ENCODE measurements at regions not wholly inside any gene's neighbourhood (a gene's known extent, or its start where the extent isn't known, plus 50 kb on each side); places are given as distances from the start of the nearest gene placed in this dataset.
"Not testable (repeated sequence)": the region's sequence is repeated elsewhere in the genome, so short reads cannot be mapped to it uniquely, and the experiment has no call there.

- no peak for TF ChIP-seq OVOL2 (CRISPR knock-in tag; IDR thresholded peaks at IDR 0.05; ENCODE audit: borderline replicate concordance)
- no peak for TF ChIP-seq CREM (CRISPR knock-in tag; IDR thresholded peaks at IDR 0.05)
- no peak for TF ChIP-seq RORB (CRISPR knock-in tag; IDR thresholded peaks at IDR 0.05)
- no peak for TF ChIP-seq NFE2L1 (CRISPR knock-in tag; IDR thresholded peaks at IDR 0.05)
- ChIA-PET POLR2A (no interaction called here), CTCF (no interaction called here)
- Mint-ChIP-seq H3K4me1 (peaks cover 18% of the 10 kb centered on the region), H3K27ac (peak overlapping the region; percentile 32), H3K27me3 (ENCODE audit: low read depth) (0 out of 2 replicates have a peak, but pooled peaks cover 4% of the 10 kb centered on the region), H3K9me3 (peaks cover 4% of the 10 kb centered on the region), H3K4me3 (no peak overlapping the region), H3K36me3 (peaks cover 4% of the 10 kb centered on the region)
- DNase-seq (ENCODE audit: low spot score) (no peak), ATAC-seq (no peak)
Observed at GRCh38 chr3:150327678-150328653, 80.1 kb upstream of the TSC22D2 start.

GRCh38 chr3:150324788-150325187, 83.3 kb upstream of the TSC22D2 start:
- 0 out of 2 replicates have a peak, but pooled peaks cover 4% of the 10 kb centered on the region for H3K27me3 Mint-ChIP-seq (ENCODE audit: low read depth)
- no peak overlapping the region for H3K27ac Mint-ChIP-seq
- H3K4me1 Mint-ChIP-seq, result peaks cover 22% of the 10 kb centered on the region
- no peak for ATAC-seq
- peaks cover 8% of the 10 kb centered on the region for H3K36me3 Mint-ChIP-seq
- ChIA-PET CTCF (interaction anchor here (1.2 to 1.9 kb wide), 2 partner anchors 86 to 171 kb away, joined by 4 to 5 read pairs; no protein-coding TSS in a partner anchor), POLR2A (no interaction called here)
- TF ChIP-seq ZNF263 (CRISPR knock-in tag; IDR thresholded peaks at IDR 0.05; ENCODE audit: low read depth) (no peak), GRHL2 (CRISPR knock-in tag; IDR thresholded peaks at IDR 0.05; ENCODE audit: insufficient replicate concordance, severe bottlenecking) (no peak)
- H3K9me3 Mint-ChIP-seq, result peaks cover 16% of the 10 kb centered on the region
- no peak for DNase-seq (ENCODE audit: low spot score)
- H3K4me3 Mint-ChIP-seq, result no peak overlapping the region

GRCh38 chr3:150324245-150324644, 83.9 kb upstream of the TSC22D2 start:
- H3K9me3 Mint-ChIP-seq, result peaks cover 16% of the 10 kb centered on the region
- ATAC-seq, result no peak
- H3K36me3 Mint-ChIP-seq, result peaks cover 8% of the 10 kb centered on the region
- TF ChIP-seq ZBTB43 (CRISPR knock-in tag; IDR thresholded peaks at IDR 0.05), result no peak
- TF ChIP-seq TCF7 (CRISPR knock-in tag; IDR thresholded peaks at IDR 0.05; ENCODE audit: low read depth), result no peak
- no peak for TF ChIP-seq NFATC4 (CRISPR knock-in tag; IDR thresholded peaks at IDR 0.05)
- TF ChIP-seq MAX (CRISPR knock-in tag; IDR thresholded peaks at IDR 0.05), result no peak
- TF ChIP-seq ELF4 (CRISPR knock-in tag; IDR thresholded peaks at IDR 0.05; ENCODE audit: low read depth), result no peak
- ChIA-PET CTCF (interaction anchor here (1.9 kb wide), 1 partner anchor 172 kb away, joined by 4 read pairs; no protein-coding TSS in a partner anchor), POLR2A (no interaction called here)
- H3K27me3 Mint-ChIP-seq (ENCODE audit: low read depth), result 0 out of 2 replicates have a peak, but pooled peaks cover 4% of the 10 kb centered on the region
- no peak overlapping the region for H3K27ac Mint-ChIP-seq
- H3K4me3 Mint-ChIP-seq, result no peak overlapping the region
- DNase-seq (ENCODE audit: low spot score), result no peak
- H3K4me1 Mint-ChIP-seq, result peaks cover 22% of the 10 kb centered on the region

- CTCF ChIA-PET, result no interaction called here
- peaks cover 22% of the 10 kb centered on the region for H3K4me1 Mint-ChIP-seq
- no peak overlapping the region for H3K27ac Mint-ChIP-seq
- TF ChIP-seq ZNF121 (CRISPR knock-in tag; IDR thresholded peaks at IDR 0.05), result no peak
- peak; percentile 31; the same call in 1 of the 2 replicates for TF ChIP-seq NFYB (CRISPR knock-in tag; conservative IDR thresholded peaks at IDR 0.05; ENCODE audit: low read depth)
- H3K9me3 Mint-ChIP-seq, result peaks cover 16% of the 10 kb centered on the region
- peaks cover 8% of the 10 kb centered on the region for H3K36me3 Mint-ChIP-seq
- POLR2A ChIA-PET, result no interaction called here
- ATAC-seq, result peak; percentile 62
- DNase-seq (ENCODE audit: low spot score), result no peak
- 0 out of 2 replicates have a peak, but pooled peaks cover 4% of the 10 kb centered on the region for H3K27me3 Mint-ChIP-seq (ENCODE audit: low read depth)
- no peak overlapping the region for H3K4me3 Mint-ChIP-seq
Observed at GRCh38 chr3:150323770-150324169, 84.3 kb upstream of the TSC22D2 start.

- peaks cover 16% of the 10 kb centered on the region for H3K4me1 Mint-ChIP-seq
- POLR2A ChIA-PET; H3K4me3 Mint-ChIP-seq; CTCF ChIA-PET; H3K27me3 Mint-ChIP-seq (ENCODE audit: low read depth); H3K27ac Mint-ChIP-seq; H3K36me3 Mint-ChIP-seq; DNase-seq (ENCODE audit: low spot score); ATAC-seq: not testable (repeated sequence)
- peaks cover 16% of the 10 kb centered on the region for H3K9me3 Mint-ChIP-seq
Observed at GRCh38 chr3:150323091-150323490, 85.0 kb upstream of the TSC22D2 start.

GRCh38 chr3:150320971-150321370, 87.1 kb upstream of the TSC22D2 start:
- H3K4me3 Mint-ChIP-seq; H3K27me3 Mint-ChIP-seq (ENCODE audit: low read depth); H3K36me3 Mint-ChIP-seq; ATAC-seq; H3K27ac Mint-ChIP-seq; CTCF ChIA-PET; DNase-seq (ENCODE audit: low spot score): not testable (repeated sequence)
- POLR2A ChIA-PET, result interaction anchor here (0.7 kb wide), 1 partner anchor 351 kb away, joined by 3 read pairs; no protein-coding TSS in a partner anchor
- Mint-ChIP-seq H3K4me1 (peaks cover 13% of the 10 kb centered on the region), H3K9me3 (peaks cover 16% of the 10 kb centered on the region)
